GM18909 (cell line): ENCODE measurements at regions not wholly inside any gene's neighbourhood (a gene's known extent, or its start where the extent isn't known, plus 50 kb on each side); places are given as distances from the start of the nearest gene placed in this dataset.

ENCODE experiments used
- ATAC-seq: cut with Tn5 transposase; IDR thresholded peaks from one replicate; pipeline ENCODE4 v1.9.1; 2021; ENCODE audit warnings: mild to moderate bottlenecking; ENCODE audit not compliant: unreplicated experiment, poor library complexity

GRCh38 chr16:52896478-52897164 is 156.1 kb downstream of the CHD9NB start:
- no peak for ATAC-seq

DNA sequence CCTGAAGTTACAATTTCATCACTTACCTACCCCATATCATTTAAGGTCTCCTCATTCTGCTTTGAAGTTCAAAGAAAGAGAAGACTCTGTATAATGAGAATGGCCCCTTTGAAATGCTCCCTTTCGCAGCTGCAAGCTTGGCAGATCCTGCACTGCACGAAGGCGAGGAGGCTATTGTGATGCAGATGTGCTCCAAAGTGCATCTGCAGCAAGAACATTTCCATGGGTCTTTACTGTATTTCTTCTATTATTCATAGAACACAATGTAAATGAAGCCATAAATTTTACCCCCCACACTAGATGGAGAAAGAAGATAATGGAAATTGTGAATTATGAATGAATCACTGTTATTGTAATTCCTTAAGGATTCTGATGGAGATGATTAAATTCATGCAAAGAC is 178.7 kb downstream of the CHD9NB start:
- no peak for ATAC-seq

- ATAC-seq: no peak
These were observed 180.0 kb downstream of the CHD9NB start for GRCh38 chr16:52872731-52873130.

DNA sequence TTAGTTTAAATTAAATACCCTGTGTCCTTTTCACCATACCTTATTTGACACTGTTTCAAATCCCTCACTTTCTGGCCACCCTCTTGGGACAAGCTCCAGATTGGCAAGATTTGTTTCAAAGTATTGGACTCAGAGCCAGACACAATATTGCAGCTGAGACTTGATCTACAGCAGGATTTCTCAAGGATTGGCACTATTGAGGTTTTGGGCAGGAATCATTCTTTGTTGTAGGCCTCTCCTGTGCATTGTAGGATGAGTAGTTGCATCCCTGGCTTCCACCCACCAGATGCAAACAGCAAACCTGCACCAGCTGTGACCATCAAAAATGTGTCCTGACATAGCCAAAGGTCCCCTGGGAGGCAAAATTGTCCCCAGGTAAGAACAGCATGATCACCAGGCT is 181.2 kb downstream of the CHD9NB start:
- ATAC-seq: no peak

- ATAC-seq: no peak
These were observed 183.5 kb downstream of the CHD9NB start for GRCh38 chr16:52869243-52869642.

- ATAC-seq: no peak
These were observed 189.7 kb downstream of the CHD9NB start for GRCh38 chr16:52863000-52863399.

- no peak for ATAC-seq
These were observed 191.1 kb downstream of the CHD9NB start for GRCh38 chr16:52861614-52862022.

GRCh38 chr16:52855463-52855862 is 197.2 kb downstream of the CHD9NB start:
- no peak for ATAC-seq

DNA sequence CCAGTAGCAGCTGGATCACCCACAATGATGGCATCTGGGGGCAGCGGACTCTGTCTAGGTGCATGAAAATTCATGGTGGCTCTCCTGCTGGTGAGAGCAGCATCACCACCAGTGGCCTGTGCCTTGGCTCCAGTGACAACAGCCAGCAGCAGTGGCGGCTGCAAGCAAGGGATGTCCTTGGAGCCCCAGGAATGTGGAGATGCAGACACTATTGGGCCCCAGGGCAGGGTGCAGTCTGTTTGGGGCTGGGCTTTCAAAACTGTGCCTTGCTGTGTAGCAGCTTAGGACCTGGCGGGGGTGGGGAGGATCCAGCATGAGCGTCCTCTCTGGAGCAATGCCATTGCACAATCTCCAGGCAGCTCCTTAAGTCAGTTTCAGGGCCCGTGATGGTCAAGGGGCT is 199.7 kb downstream of the CHD9NB start:
- no peak for ATAC-seq

- ATAC-seq: no peak
These were observed 201.4 kb downstream of the CHD9NB start for GRCh38 chr16:52851211-52851740.

DNA sequence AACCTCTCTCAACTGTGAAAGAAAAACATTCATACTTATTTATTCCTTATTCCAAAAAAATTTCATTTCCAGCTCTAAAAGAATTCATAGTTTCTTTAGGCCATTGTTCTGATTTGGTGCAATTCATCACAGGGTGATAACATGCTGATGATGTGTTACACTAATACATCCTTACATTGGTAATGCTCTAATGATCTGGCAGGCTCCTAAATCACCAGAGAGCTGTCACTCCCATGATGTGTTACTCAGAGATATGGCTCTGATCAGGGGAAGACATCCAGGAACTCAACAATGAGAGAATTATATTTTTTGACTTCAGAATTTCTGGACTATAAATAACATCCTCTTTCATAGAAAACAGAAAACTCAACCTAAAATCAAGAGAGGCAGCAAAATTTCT is 209.3 kb downstream of the CHD9NB start:
- no peak for ATAC-seq

DNA sequence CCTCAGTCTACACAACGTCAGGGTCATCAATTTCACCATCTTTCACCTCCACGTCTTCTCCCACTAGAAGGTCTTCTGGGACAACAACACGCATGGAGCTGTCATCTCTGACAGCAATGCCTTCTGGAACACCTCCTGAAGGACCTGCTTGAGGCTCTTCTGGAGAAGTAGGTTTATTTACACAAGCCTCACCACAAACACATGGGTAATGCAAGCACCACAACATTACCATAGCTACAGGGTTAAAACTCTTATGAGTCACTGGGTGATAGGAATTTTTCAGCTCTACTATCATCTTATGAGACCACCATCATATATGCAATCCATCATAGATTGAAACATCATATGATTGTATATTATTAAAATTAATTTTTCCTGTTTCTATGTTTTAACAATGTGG is 215.4 kb downstream of the CHD9NB start:
- ATAC-seq: no peak

DNA sequence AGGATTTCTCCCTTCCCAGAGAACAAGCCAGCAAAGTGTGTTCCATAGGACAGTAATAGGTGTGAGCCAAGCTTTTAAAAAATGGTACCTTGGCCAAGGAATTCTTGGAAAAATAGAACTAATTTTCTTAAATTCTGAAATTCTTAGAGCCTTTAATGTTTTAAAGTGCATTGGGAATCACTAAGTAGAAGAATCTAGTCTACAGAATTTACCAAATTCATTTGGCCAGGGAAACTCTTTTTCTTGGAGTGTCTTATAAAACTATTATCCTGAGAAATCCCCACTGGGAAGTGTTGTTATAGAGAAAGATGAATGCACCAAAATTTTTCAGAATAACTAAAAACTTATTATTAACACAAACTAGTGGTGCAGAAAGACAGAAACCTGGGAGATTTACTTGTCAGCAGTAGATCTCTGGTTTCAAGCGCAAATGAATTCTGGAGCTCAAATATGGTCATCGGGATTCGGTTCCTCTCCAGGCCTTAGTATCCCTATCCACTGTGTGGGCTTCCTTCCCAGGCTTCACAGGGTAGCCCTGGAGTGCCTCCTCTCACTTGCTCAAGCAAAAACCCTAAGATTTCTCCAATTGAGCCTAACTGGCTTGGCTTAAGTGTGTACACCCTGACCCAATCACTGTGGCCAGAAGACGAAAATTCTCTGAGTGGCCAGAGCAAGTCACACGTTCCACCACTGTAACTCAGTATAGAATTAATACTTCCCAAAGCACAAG is 217.8 kb downstream of the CHD9NB start:
- no peak for ATAC-seq

DNA sequence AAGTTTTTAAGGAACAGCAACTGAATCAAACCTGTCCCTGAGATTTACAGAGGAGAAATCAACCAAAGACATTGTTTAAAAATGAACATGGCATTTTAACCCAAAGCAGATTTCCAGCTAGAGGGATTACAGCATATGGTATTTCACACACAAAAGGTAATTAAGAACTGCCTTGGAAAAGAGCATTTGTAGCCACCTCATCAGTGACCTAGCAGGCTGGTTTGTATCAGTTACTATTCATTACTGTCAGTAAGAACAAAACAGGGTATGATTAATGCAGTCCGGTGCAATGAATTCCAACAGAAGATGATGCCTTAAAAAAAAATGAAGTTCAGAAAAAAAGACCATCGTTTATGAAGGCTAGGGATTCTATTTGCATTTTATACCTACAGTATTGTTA is 219.9 kb downstream of the CHD9NB start:
- ATAC-seq: no peak

GRCh38 chr16:52827456-52827855 is 225.2 kb downstream of the CHD9NB start:
- ATAC-seq: no peak

GRCh38 chr16:52825892-52826291 is 226.8 kb downstream of the CHD9NB start:
- ATAC-seq: no peak

- ATAC-seq: no peak
These were observed 232.9 kb downstream of the CHD9NB start for GRCh38 chr16:52819808-52820207.

GRCh38 chr16:52819405-52819804 is 233.3 kb downstream of the CHD9NB start:
- no peak for ATAC-seq

- no peak for ATAC-seq
These were observed 235.0 kb downstream of the CHD9NB start for GRCh38 chr16:52817696-52818095.

DNA sequence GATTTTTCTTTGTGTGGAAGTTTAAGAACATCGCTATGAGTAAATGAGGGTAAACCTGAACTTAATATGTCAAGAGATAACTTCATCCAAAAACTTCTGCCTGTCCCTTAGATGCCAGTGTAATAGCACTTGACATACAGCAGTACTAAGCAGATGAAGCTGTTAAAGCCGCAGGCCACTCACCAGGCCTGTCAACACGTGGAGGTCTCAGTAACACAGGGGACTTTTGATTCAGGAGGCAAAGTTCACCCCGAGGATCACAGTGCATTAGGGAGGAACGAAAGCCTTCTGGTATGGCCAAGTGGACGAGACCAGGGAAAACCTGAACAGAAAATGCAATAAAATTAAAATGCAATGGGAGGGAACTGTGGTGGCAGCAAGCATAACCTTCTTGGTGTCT is 235.7 kb downstream of the CHD9NB start:
- ATAC-seq: no peak

- no peak for ATAC-seq
These were observed 239.8 kb downstream of the CHD9NB start for GRCh38 chr16:52812678-52813556.
